Duodenal mucosa (tissue), 2 donors: ENCODE measurements at regions not wholly inside any gene's neighbourhood (a gene's known extent, or its start where the extent isn't known, plus 50 kb on each side); places are given as distances from the start of the nearest gene placed in this dataset.
A peak's percentile ranks its signal among the peaks of the same experiment; 100 is the strongest.
"Not testable (repeated sequence)": the region's sequence is repeated elsewhere in the genome, so short reads cannot be mapped to it uniquely, and the experiment has no call there.

ENCODE experiments used
- H3K27ac ChIP-seq: one replicate; pipeline ENCODE4 v1.7.0; 2013; ENCODE audit warnings: low read depth, low read length
- H3K27me3 ChIP-seq, 2 donors: one replicate each; pipeline ENCODE4 v1.7.0; 2013; ENCODE audit warnings: low read length in 2 of 2, control low read depth in 1 of 2; ENCODE audit not compliant: insufficient read depth in 2 of 2, control insufficient read depth in 1 of 2
- H3K36me3 ChIP-seq, 2 donors: one replicate each; pipeline ENCODE4 v1.7.0; 2013; ENCODE audit warnings: low read length in 2 of 2, control low read depth in 1 of 2; ENCODE audit not compliant: insufficient read depth in 2 of 2, control insufficient read depth in 1 of 2
- H3K4me1 ChIP-seq, 2 donors: one replicate each; pipeline ENCODE4 v1.7.0; 2013; ENCODE audit warnings: low read length in 2 of 2, control low read depth in 1 of 2; ENCODE audit not compliant: insufficient read depth in 2 of 2, control insufficient read depth in 1 of 2
- H3K4me3 ChIP-seq, 2 donors: one replicate each; pipeline ENCODE4 v1.7.0; 2013; ENCODE audit warnings: low read length in 2 of 2, low read depth in 1 of 2
- H3K9ac ChIP-seq, 2 donors: one replicate each; pipeline ENCODE4 v1.7.0; 2013; ENCODE audit warnings: low read length in 2 of 2, low read depth in 1 of 2
- H3K9me3 ChIP-seq, 2 donors: one replicate each; pipeline ENCODE4 v1.7.0; 2013; ENCODE audit warnings: low read length in 2 of 2, control low read depth in 1 of 2; ENCODE audit not compliant: control insufficient read depth in 1 of 2

GRCh38 chr3:195999176-195999575, 82.7 kb downstream of the TFRC start:
- H3K36me3 ChIP-seq, H3K4me3 ChIP-seq, H3K4me1 ChIP-seq, H3K27ac ChIP-seq, H3K27me3 ChIP-seq, H3K9me3 ChIP-seq, H3K9ac ChIP-seq: not testable (repeated sequence)

GRCh38 chr3:195996314-195996713, 85.6 kb downstream of the TFRC start:
- not testable (repeated sequence) for H3K27me3 ChIP-seq, H3K9ac ChIP-seq, H3K27ac ChIP-seq, H3K4me3 ChIP-seq, H3K36me3 ChIP-seq, H3K4me1 ChIP-seq, H3K9me3 ChIP-seq

GRCh38 chr3:195994343-195994742, 86.0 kb upstream of the TNK2 start:
- H3K36me3 ChIP-seq, H3K9ac ChIP-seq, H3K4me3 ChIP-seq, H3K4me1 ChIP-seq, H3K27me3 ChIP-seq, H3K9me3 ChIP-seq, H3K27ac ChIP-seq: not testable (repeated sequence)

GRCh38 chr3:195993671-195994070, 85.3 kb upstream of the TNK2 start:
- not testable (repeated sequence) for H3K9ac ChIP-seq, H3K4me1 ChIP-seq, H3K4me3 ChIP-seq, H3K9me3 ChIP-seq, H3K36me3 ChIP-seq, H3K27me3 ChIP-seq, H3K27ac ChIP-seq

GRCh38 chr3:195992956-195993595, 84.7 kb upstream of the TNK2 start:
- H3K9me3 ChIP-seq, H3K9ac ChIP-seq, H3K36me3 ChIP-seq, H3K27me3 ChIP-seq, H3K4me1 ChIP-seq, H3K27ac ChIP-seq, H3K4me3 ChIP-seq: not testable (repeated sequence)

GRCh38 chr3:195991986-195992385, 83.6 kb upstream of the TNK2 start:
- H3K4me1 ChIP-seq, H3K9me3 ChIP-seq: not testable (repeated sequence)

GRCh38 chr3:195991243-195991642, 82.9 kb upstream of the TNK2 start:
- not testable (repeated sequence) for H3K27ac ChIP-seq, H3K4me1 ChIP-seq, H3K4me3 ChIP-seq, H3K9ac ChIP-seq, H3K36me3 ChIP-seq, H3K9me3 ChIP-seq, H3K27me3 ChIP-seq

More at GRCh38 chr3:195991986-195992385, 83.6 kb upstream of the TNK2 start:
- not testable (repeated sequence) for H3K27me3 ChIP-seq, H3K27ac ChIP-seq, H3K9ac ChIP-seq, H3K36me3 ChIP-seq, H3K4me3 ChIP-seq

- Histone ChIP-seq H3K4me3 (peak overlapping the region; percentile 67 to 70), H3K9ac (peak overlapping the region in 1 of 2 donors; percentile 70)
- not testable (repeated sequence) for H3K9me3 ChIP-seq, H3K27me3 ChIP-seq, H3K27ac ChIP-seq, H3K4me1 ChIP-seq, H3K36me3 ChIP-seq
These were observed 82.5 kb upstream of the TNK2 start for GRCh38 chr3:195990841-195991174.

- H3K36me3 ChIP-seq, H3K27me3 ChIP-seq, H3K9me3 ChIP-seq, H3K4me1 ChIP-seq: not testable (repeated sequence)
- Histone ChIP-seq H3K4me3 (peak overlapping the region; percentile 67 to 70), H3K27ac (peak overlapping the region; percentile 20), H3K9ac (peak overlapping the region; percentile 68 to 70)
These were observed 81.8 kb upstream of the TNK2 start for GRCh38 chr3:195989921-195990840.

GRCh38 chr3:195989197-195989920, 81.0 kb upstream of the TNK2 start:
- not testable (repeated sequence) for H3K27me3 ChIP-seq, H3K27ac ChIP-seq, H3K9me3 ChIP-seq, H3K36me3 ChIP-seq, H3K4me1 ChIP-seq
- Histone ChIP-seq H3K9ac (peak overlapping the region in 1 of 2 donors; percentile 47), H3K4me3 (peak overlapping the region; percentile 15 to 61)
